NCI-H2196 treated with DMSO at 0.1 percent for 48 hours (cell line): ENCODE measurements at regions not wholly inside any gene's neighbourhood (a gene's known extent, or its start where the extent isn't known, plus 50 kb on each side); places are given as distances from the start of the nearest gene placed in this dataset.
"Not testable (repeated sequence)": the region's sequence is repeated elsewhere in the genome, so short reads cannot be mapped to it uniquely, and the experiment has no call there.

Source experiments
- DNase-seq: peaks from one replicate; lab custom pipeline; 2025; ENCODE audit not compliant: unreplicated experiment; lab: John Stamatoyannopoulos, UW

GRCh38 chr7:10521306-10521705 lies 452.4 kb upstream of the PHF14 start:
- no peak for DNase-seq

GRCh38 chr7:10533429-10533828 lies 440.2 kb upstream of the PHF14 start:
- DNase-seq = not testable (repeated sequence)

DNA sequence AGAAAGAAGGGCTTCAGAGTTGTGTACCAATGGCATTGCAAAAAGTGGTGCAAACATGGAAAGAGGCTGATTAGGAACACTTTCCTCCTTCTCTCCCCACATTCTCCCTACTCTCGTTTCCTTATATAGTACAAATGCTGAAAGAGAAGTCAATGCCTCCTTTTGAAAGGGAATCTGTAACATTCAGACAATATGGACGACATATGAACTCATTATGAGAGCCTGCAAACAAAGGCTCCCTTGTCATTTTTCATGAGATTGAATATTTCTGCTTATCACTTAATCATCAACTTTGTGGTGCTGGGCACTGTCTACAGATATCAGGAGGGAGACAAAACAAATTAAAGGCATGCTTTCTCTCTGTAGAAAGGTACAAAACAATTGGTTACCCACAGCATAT lies 437.1 kb upstream of the PHF14 start:
- DNase-seq = no peak

GRCh38 chr7:10537764-10538163 lies 435.9 kb upstream of the PHF14 start:
- no peak for DNase-seq

DNA sequence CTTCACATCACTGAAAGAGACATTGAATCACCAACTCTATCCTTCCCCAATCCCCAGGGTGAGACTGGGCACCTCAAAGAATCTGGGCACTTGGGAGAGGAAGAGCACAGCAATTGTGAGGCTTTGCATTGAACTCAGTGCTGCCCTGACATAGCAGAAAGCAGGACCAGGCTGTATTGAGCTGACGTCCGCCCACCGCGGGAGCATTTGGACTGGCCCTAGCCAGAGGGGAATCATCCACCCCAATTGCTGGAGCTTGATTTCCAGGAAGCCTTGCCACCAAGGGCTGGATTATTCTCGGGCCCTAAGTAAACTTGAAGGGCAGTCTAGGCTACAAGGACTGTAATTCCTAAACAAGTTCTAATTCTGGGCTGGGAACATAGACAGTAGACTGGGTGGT lies 416.3 kb upstream of the PHF14 start:
- DNase-seq = no peak

DNA sequence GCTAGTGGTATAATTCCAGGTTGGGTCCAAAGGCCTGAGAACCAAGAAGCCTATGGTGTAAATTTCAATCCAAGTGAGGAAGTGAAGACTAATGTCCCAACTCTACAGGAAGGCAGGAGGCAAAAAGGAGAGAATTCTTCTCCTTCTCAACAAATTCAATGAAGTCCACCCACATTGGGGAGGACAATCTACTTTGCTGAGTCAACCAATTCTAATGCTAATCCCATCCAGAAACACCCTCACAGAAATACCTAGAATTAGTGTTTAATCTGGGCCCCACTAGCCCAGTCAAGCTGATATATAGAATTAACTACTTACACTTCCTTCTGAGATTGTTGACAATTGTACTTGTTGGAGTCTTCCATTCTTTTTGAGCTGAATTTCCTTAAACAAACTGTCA lies 413.2 kb upstream of the PHF14 start:
- DNase-seq = no peak

DNA sequence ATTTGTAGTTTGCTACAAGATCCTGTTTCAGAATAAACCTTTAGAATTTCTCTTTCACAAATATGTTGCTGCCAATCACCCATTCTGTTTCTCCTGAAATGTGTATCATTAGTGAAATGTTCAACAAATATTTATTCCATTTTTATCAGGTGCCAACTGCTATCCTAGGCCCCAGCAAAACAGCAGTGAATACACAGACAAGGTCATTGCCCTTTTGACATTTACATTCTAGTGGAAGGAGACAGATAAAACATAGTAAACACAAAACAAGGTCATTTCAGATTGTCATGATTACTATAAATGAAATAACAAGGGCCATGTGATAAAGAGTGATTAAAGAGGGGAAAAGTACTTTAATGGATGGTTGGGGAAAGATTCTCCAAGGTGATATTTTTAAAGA lies 404.8 kb upstream of the PHF14 start:
- DNase-seq = no peak

DNA sequence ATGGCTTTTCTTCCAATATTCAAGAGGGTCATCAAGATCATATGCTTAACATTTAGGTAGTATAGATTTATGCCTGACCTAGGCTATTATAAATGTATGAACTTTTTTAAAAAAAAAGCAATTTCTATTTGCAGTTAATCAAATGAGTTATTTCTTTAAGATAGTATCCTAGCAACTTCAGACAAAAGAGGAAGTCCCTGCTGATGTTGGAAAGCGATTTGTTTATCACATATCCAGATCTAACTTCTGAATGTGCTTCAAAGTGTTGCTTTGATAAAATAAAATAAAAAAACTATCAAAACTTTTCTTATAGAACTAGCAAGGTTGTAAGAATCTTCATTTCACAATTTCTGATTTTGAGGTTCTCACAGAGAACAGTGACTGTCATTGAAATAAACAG lies 401.9 kb upstream of the PHF14 start:
- DNase-seq = no peak

GRCh38 chr7:10577866-10578374 lies 395.8 kb upstream of the PHF14 start:
- DNase-seq = no peak

DNA sequence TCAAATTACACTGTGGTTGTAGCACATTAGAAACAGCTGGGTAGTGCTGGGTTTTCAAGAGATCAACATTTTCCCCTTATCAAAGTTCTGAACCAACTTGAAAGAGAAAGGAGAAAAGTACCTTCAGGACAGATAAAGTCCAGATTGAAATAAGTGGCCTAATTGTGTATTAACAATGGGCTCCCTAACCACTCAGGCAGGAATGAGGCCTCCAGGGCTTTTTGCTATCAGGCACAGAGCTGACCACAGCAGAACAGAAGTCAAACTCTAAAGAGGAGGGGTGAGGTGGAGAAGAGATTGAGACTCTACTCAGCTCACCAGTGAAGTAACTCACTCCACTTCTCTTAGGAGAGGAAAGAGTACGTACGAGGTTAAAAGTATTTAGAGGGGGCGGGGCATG lies 394.1 kb upstream of the PHF14 start:
- DNase-seq = no peak

DNA sequence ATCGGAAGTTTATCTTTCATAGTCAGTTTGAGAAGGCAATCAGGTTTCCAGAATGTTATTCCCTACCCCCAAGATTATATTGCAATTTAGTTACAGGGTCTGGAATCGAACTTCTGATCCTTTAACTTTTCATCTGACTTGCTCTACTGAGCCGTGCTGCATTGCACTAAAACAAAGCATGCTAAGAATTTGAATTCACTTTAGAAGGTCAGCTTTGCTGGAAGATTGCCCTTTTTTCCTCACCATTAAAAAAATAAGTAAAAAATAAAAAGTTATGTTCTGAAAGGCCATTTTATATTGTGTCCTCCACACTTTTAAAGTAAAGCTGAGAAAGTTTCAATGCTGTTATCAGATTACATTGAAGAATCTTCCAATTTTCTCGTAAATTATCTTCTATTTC lies 388.8 kb upstream of the PHF14 start:
- DNase-seq = no peak

DNA sequence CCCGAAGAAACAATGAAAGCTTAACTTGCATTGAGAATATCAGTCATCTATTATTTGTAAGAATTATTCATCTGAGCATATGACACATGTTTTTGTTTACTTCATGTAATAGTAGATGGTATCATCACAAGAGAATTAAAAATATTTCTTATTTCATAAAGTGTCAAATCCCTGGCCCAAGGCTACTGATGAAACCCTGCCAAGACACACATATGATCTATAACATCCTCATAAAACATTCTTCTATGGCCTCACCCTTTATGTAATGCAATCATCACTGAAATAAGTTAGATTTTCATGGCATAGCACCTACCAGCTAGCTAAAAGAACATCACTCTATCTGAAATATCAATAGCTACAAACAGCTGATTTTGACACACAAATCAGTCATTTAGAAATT lies 385.6 kb upstream of the PHF14 start:
- DNase-seq = no peak

- no peak for DNase-seq
These were observed 381.1 kb upstream of the PHF14 start for GRCh38 chr7:10592604-10593003.

GRCh38 chr7:10593080-10593479 lies 380.6 kb upstream of the PHF14 start:
- DNase-seq = no peak

- DNase-seq = no peak
These were observed 376.8 kb upstream of the PHF14 start for GRCh38 chr7:10596827-10597226.

- no peak for DNase-seq
These were observed 369.5 kb upstream of the PHF14 start for GRCh38 chr7:10604128-10604527.

DNA sequence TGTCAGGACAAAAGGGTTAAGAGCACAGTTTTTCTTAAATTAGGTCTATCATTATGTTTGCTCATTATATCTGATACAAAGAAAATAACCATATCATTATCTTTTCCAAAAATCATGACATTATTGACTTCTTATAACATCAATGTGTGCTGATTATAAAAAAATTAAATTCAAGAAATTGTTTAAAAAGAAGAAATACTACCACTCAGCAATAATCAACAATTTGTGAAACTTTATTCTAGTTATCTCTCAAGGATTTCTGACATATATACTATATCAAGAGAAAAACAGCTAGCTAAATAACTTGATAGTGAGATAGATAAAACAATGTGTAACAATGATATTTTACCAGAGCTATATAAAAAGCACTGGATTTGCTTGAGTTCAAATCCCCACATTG lies 360.7 kb upstream of the PHF14 start:
- no peak for DNase-seq

GRCh38 chr7:10618953-10619352 lies 354.7 kb upstream of the PHF14 start:
- no peak for DNase-seq

GRCh38 chr7:10632712-10633111 lies 341.0 kb upstream of the PHF14 start:
- DNase-seq = no peak

- no peak for DNase-seq
These were observed 339.4 kb upstream of the PHF14 start for GRCh38 chr7:10634239-10634638.

DNA sequence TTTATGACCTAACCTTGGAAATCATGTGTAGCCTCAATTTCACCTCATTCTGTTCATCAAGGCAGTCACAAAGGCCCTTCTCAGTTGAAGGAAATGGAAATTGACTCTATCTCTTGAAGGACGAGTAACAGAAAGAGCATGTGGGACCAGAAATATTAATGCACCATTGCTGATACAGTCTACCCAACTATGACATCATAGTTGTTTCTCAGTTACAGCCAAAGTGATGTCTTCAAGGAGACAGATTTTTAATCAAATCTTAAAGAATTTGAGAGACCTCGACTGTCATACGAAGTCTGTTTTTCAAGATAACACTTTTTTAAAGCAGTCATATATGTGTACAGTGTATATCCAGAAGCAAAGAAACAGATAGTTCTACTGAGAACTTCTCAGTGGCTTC lies 335.7 kb upstream of the PHF14 start:
- no peak for DNase-seq

- no peak for DNase-seq
These were observed 330.1 kb upstream of the PHF14 start for GRCh38 chr7:10643545-10643944.

DNA sequence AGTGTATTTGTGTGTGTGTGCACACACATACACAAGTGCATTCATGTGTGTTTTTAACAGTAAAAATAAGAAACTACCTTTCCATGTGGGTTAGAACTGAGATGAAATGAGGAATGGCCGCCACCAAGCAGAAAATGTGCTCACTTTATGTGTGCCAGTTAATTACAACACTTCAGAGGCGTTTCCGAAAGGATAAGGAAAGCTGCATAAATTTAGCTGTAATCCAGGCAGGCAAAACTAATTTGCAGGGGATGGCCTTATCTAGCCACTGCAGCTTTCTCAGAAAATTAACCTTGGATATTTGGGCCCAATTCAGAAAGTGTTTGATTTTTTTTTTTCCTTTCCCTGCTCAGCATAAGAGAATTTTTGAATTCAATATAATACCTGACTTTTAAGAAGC lies 328.8 kb upstream of the PHF14 start:
- no peak for DNase-seq

DNA sequence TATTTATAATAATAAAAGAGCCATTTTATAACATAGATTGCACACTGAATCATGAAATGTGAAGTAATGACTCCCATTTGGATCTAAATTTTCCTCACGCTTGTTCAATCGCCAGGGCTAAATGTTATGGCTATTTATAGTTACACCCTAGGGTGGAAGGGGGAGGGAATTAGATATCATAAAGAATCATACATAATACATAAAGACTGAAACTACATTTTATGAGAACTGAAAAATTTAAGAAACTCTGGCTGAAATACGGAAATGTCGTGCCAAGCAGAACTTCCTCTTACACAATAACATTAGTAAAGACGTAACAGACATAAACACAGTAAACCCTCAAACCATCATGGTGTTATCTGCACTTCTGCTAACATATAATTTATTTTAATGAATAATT lies 327.5 kb upstream of the PHF14 start:
- no peak for DNase-seq
